PC-9 (cell line): ENCODE measurements at regions not wholly inside any gene's neighbourhood (a gene's known extent, or its start where the extent isn't known, plus 50 kb on each side); places are given as distances from the start of the nearest gene placed in this dataset.

ENCODE experiments used
- EZH2 ChIP-seq: fragments of 200-600 bp; sonication (generic); IDR thresholded peaks from 2 replicates; pipeline ENCODE4 v1.8.0; 2017; ENCODE audit warnings: antibody characterized with exemption, low read depth
- TF ChIP-seq, protein P1 (sequence below): fragments of 200-600 bp; sonication (generic); conservative IDR thresholded peaks from 2 replicates; pipeline ENCODE4 v1.6.1; 2017; ENCODE audit warnings: mixed run types, antibody characterized with exemption, mild to moderate bottlenecking, moderate library complexity

GRCh38 chr15:47993051-47993450, 127.7 kb upstream of the SLC24A5 start:
- TF ChIP-seq, protein P1, sequence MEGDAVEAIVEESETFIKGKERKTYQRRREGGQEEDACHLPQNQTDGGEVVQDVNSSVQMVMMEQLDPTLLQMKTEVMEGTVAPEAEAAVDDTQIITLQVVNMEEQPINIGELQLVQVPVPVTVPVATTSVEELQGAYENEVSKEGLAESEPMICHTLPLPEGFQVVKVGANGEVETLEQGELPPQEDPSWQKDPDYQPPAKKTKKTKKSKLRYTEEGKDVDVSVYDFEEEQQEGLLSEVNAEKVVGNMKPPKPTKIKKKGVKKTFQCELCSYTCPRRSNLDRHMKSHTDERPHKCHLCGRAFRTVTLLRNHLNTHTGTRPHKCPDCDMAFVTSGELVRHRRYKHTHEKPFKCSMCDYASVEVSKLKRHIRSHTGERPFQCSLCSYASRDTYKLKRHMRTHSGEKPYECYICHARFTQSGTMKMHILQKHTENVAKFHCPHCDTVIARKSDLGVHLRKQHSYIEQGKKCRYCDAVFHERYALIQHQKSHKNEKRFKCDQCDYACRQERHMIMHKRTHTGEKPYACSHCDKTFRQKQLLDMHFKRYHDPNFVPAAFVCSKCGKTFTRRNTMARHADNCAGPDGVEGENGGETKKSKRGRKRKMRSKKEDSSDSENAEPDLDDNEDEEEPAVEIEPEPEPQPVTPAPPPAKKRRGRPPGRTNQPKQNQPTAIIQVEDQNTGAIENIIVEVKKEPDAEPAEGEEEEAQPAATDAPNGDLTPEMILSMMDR, result no peak
- TF ChIP-seq EZH2, result no peak
